ENCODE measurements at regions not wholly inside any gene's neighbourhood (a gene's known extent, or its start where the extent isn't known, plus 50 kb on each side); places are given as distances from the start of the nearest gene placed in this dataset.

DNA sequence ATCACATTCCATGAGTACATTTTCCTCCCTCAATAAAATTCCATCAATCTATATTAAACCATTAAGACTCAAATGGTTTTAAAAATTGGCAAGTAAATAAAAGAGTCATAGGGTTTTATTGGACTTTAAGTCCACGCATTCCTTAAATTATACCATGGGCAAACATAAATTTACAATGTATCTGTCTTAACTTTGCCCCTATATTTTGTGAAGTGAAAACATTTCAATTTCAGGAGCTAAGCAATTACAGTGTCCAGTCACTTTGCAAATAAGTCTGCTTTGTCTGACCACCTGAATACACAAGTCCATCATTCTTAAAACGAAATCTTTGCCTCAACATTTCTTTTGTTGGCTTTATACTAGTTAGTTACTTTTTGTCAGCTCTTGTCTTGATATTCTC is 197.5 kb upstream of the SEMA3D start:
- no peak for TF ChIP-seq POLR2A (IDR thresholded peaks at IDR 0.05)
- TF ChIP-seq, protein P1, sequence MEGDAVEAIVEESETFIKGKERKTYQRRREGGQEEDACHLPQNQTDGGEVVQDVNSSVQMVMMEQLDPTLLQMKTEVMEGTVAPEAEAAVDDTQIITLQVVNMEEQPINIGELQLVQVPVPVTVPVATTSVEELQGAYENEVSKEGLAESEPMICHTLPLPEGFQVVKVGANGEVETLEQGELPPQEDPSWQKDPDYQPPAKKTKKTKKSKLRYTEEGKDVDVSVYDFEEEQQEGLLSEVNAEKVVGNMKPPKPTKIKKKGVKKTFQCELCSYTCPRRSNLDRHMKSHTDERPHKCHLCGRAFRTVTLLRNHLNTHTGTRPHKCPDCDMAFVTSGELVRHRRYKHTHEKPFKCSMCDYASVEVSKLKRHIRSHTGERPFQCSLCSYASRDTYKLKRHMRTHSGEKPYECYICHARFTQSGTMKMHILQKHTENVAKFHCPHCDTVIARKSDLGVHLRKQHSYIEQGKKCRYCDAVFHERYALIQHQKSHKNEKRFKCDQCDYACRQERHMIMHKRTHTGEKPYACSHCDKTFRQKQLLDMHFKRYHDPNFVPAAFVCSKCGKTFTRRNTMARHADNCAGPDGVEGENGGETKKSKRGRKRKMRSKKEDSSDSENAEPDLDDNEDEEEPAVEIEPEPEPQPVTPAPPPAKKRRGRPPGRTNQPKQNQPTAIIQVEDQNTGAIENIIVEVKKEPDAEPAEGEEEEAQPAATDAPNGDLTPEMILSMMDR (IDR thresholded peaks at IDR 0.05): no peak

All from breast epithelium (tissue), 3 donors.